H1 (cell line): ENCODE measurements at regions not wholly inside any gene's neighbourhood (a gene's known extent, or its start where the extent isn't known, plus 50 kb on each side); places are given as distances from the start of the nearest gene placed in this dataset.

Experiments used
- CTCF ChIA-PET: fragments of 300-600 bp; sonication (Branson Sonifier 250); formaldehyde crosslinking; loops from one replicate; lab custom pipeline; 2021; ENCODE audit not compliant: partially characterized antibody; lab: Charles Lee
- POLR2A ChIA-PET: fragments of 300-600 bp; sonication (Branson Sonifier 250); formaldehyde crosslinking; loops from one replicate; lab custom pipeline; 2021; ENCODE audit warnings: inconsistent platforms; ENCODE audit not compliant: partially characterized antibody; lab: Charles Lee
- DNase-seq, 2 experiments: peaks; one replicate each; pipeline versions ENCODE4 v3.0.0 to v3.0.0-alpha.2; 2010 to 2022; ENCODE audit warnings: low spot score in 2 of 2, low read depth in 1 of 2, mixed read lengths in 1 of 2
- FAIRE-seq: peaks from 2 replicates; lab custom pipeline; 2011; peaks lifted over from hg19 to GRCh38; lab: Jason Lieb, UNC
- H2AFZ ChIP-seq: 2 replicates; pipeline ENCODE4 v1.8.1; 2012; ENCODE audit warnings: low read length, inconsistent platforms
- H2AK5ac ChIP-seq: 2 replicates; pipeline ENCODE4 v1.6.1; 2013; ENCODE audit warnings: low read depth, low read length
- H2BK120ac ChIP-seq: replicated peaks from 2 replicates; pipeline ENCODE3; 2013; ENCODE audit warnings: low read depth, low read length, inconsistent platforms
- H2BK12ac ChIP-seq: 2 replicates; pipeline ENCODE4 v1.6.1; 2013; ENCODE audit warnings: low read depth, low read length
- H2BK15ac ChIP-seq: 2 replicates; pipeline ENCODE4 v1.6.1; 2013; ENCODE audit warnings: low read length
- H2BK20ac ChIP-seq: 2 replicates; pipeline ENCODE4 v1.6.1; 2013; ENCODE audit warnings: low read length
- H2BK5ac ChIP-seq: 2 replicates; pipeline ENCODE4 v1.6.1; 2013; ENCODE audit warnings: low read depth, low read length
- H3K14ac ChIP-seq: 2 replicates; pipeline ENCODE4 v1.6.1; 2013; ENCODE audit warnings: inconsistent platforms; ENCODE audit not compliant: insufficient read length
- H3K18ac ChIP-seq: 2 replicates; pipeline ENCODE4 v1.6.1; 2013; ENCODE audit warnings: low read length; ENCODE audit errors: extremely low read depth
- H3K23ac ChIP-seq: 2 replicates; pipeline ENCODE4 v1.6.1; 2013; ENCODE audit warnings: inconsistent platforms; ENCODE audit not compliant: insufficient read length
- H3K23me2 ChIP-seq: 2 replicates; pipeline ENCODE4 v1.6.1; 2013; ENCODE audit warnings: low read depth, low read length
- H3K27ac ChIP-seq: 2 replicates; pipeline ENCODE4 v1.6.1; 2011; ENCODE audit warnings: low read depth, low read length, inconsistent platforms
- H3K27me3 ChIP-seq, 4 experiments: replicated peaks in 1 of 4; 1 replicate in 1 of 4; 2 replicates in 3 of 4; pipeline versions ENCODE4 v1.6.1 to v1.8.1; 2011 to 2013; ENCODE audit warnings: low read length in 3 of 4, mild to moderate bottlenecking in 3 of 4, inconsistent platforms in 2 of 4, mixed read lengths in 2 of 4, moderate library complexity in 1 of 4; ENCODE audit not compliant: control insufficient read depth in 3 of 4, insufficient read depth in 3 of 4; ENCODE audit errors: extremely low read depth in 1 of 4
- H3K36me3 ChIP-seq, 4 experiments: 2 replicates each; pipeline versions ENCODE4 v1.6.1 to v1.8.1; 2011 to 2013; ENCODE audit warnings: mild to moderate bottlenecking in 4 of 4, low read length in 3 of 4, moderate library complexity in 2 of 4, control low read depth in 1 of 4, inconsistent platforms in 1 of 4; ENCODE audit not compliant: insufficient read depth in 4 of 4, control insufficient read depth in 2 of 4
- H3K4ac ChIP-seq: replicated peaks from 2 replicates; pipeline ENCODE3; 2013; ENCODE audit warnings: low read length, low read depth, mixed read lengths, inconsistent platforms; ENCODE audit not compliant: insufficient read length
- H3K4me1 ChIP-seq, 4 experiments: replicated peaks in 1 of 4; 1 replicate in 1 of 4; 2 replicates in 3 of 4; pipeline versions ENCODE4 v1.6.1 to v1.8.1; 2011 to 2013; ENCODE audit warnings: low read length in 3 of 4, inconsistent platforms in 2 of 4, mixed read lengths in 1 of 4; ENCODE audit not compliant: insufficient read depth in 4 of 4, control insufficient read depth in 3 of 4
- H3K4me2 ChIP-seq, 2 experiments: 2 replicates each; pipeline versions ENCODE4 v1.6.1 to v1.8.1; 2011 to 2013; ENCODE audit warnings: low read depth in 2 of 2, low read length in 2 of 2, control low read depth in 1 of 2, inconsistent platforms in 1 of 2, mild to moderate bottlenecking in 1 of 2; ENCODE audit not compliant: insufficient read depth in 1 of 2
- H3K4me3 ChIP-seq, 4 experiments: fragments of 200-600, 300-600 bp in 1 of 4; sonication (generic), shearing (Covaris generic), sonication (Bioruptor Twin) in 1 of 4; 2 replicates each; pipeline versions ENCODE4 v1.5.1 to v1.8.1; 2011 to 2016; ENCODE audit warnings: low read length in 4 of 4, low read depth in 3 of 4, control low read depth in 2 of 4, inconsistent platforms in 2 of 4, mild to moderate bottlenecking in 2 of 4, mixed read lengths in 1 of 4, moderate library complexity in 1 of 4; ENCODE audit not compliant: insufficient read depth in 2 of 4; ENCODE audit errors: extremely low read depth in 1 of 4
- H3K56ac ChIP-seq: replicated peaks from 2 replicates; pipeline ENCODE3; 2013; ENCODE audit warnings: low read depth, mild to moderate bottlenecking, mixed read lengths, low read length, inconsistent platforms; ENCODE audit not compliant: insufficient read length
- H3K79me1 ChIP-seq: 2 replicates; pipeline ENCODE4 v1.6.1; 2013; ENCODE audit warnings: low read depth, low read length, control low read depth
- H3K79me2 ChIP-seq, 2 experiments: 2 replicates each; pipeline versions ENCODE4 v1.6.1 to v1.8.1; 2012 to 2013; ENCODE audit warnings: low read length in 2 of 2, mild to moderate bottlenecking in 2 of 2, inconsistent platforms in 1 of 2; ENCODE audit not compliant: insufficient read depth in 2 of 2, control insufficient read depth in 1 of 2
- H3K9ac ChIP-seq, 4 experiments: replicated peaks in 1 of 4; 1 replicate in 1 of 4; 2 replicates in 3 of 4; pipeline versions ENCODE4 v1.6.1 to v1.8.1; 2011 to 2013; ENCODE audit warnings: low read depth in 3 of 4, low read length in 3 of 4, control low read depth in 2 of 4, mild to moderate bottlenecking in 2 of 4, moderate library complexity in 2 of 4, inconsistent platforms in 1 of 4; ENCODE audit errors: extremely low read depth in 1 of 4
- H3K9me3 ChIP-seq, 2 experiments: 2 replicates each; pipeline versions ENCODE4 v1.6.1 to v1.8.1; 2012 to 2013; ENCODE audit warnings: mild to moderate bottlenecking in 2 of 2, moderate library complexity in 2 of 2, control low read depth in 1 of 2, inconsistent platforms in 1 of 2, low read depth in 1 of 2, low read length in 1 of 2, mixed read lengths in 1 of 2; ENCODE audit not compliant: insufficient read depth in 2 of 2
- H4K20me1 ChIP-seq, 2 experiments: replicated peaks in 1 of 2; 2 replicates each; pipeline versions ENCODE3 to v1.8.1; 2011 to 2013; ENCODE audit warnings: inconsistent platforms in 2 of 2, low read length in 2 of 2, mild to moderate bottlenecking in 1 of 2; ENCODE audit not compliant: insufficient read depth in 2 of 2, control insufficient read depth in 1 of 2
- H4K5ac ChIP-seq: 2 replicates; pipeline ENCODE4 v1.6.1; 2013; ENCODE audit warnings: low read length, low read depth, mixed read lengths, inconsistent platforms; ENCODE audit not compliant: insufficient read length
- H4K8ac ChIP-seq: 2 replicates; pipeline ENCODE4 v1.8.0; 2013; ENCODE audit warnings: mild to moderate bottlenecking, moderate library complexity, low read length, inconsistent platforms; ENCODE audit not compliant: insufficient read depth; ENCODE audit errors: extremely low read depth
- H4K91ac ChIP-seq: replicated peaks from 2 replicates; pipeline ENCODE3; 2013; ENCODE audit warnings: low read length, mixed read lengths, inconsistent platforms; ENCODE audit not compliant: insufficient read length
- BACH1 ChIP-seq: IDR thresholded peaks from 2 replicates; pipeline ENCODE4 v1.6.1; 2012; ENCODE audit warnings: low read length, improper control_type of control experiment
- BRCA1 ChIP-seq: IDR thresholded peaks from 2 replicates; pipeline ENCODE4 v1.6.1; 2012; ENCODE audit warnings: low read depth, low read length, improper control_type of control experiment
- CREB1 ChIP-seq: IDR thresholded peaks from 2 replicates; pipeline ENCODE4 v1.6.1; 2012; ENCODE audit warnings: inconsistent platforms
- CTBP2 ChIP-seq: IDR thresholded peaks from 2 replicates; pipeline ENCODE4 v1.7.0; 2011; ENCODE audit warnings: borderline replicate concordance, mild to moderate bottlenecking, moderate library complexity, mixed read lengths, low read length; ENCODE audit not compliant: insufficient read depth, insufficient read length
- KDM4A ChIP-seq: IDR thresholded peaks from one replicate; pipeline ENCODE4 v1.7.1; 2012; ENCODE audit warnings: low read depth, mild to moderate bottlenecking, moderate library complexity, low read length, inconsistent platforms; ENCODE audit not compliant: severe bottlenecking
- RBBP5 ChIP-seq: IDR thresholded peaks from 2 replicates; pipeline ENCODE4 v1.7.1; 2012; ENCODE audit warnings: low read depth, mild to moderate bottlenecking, inconsistent platforms, low read length, moderate library complexity, borderline replicate concordance
- RXRA ChIP-seq: IDR thresholded peaks from 2 replicates; pipeline ENCODE4 v1.6.1; 2011; ENCODE audit warnings: low read depth, mild to moderate bottlenecking, low read length, moderate library complexity; ENCODE audit not compliant: insufficient read depth
- SAP30 ChIP-seq: fragments of 300-600 bp; sonication (generic); IDR thresholded peaks from 2 replicates; pipeline ENCODE4 v1.7.1; 2012; ENCODE audit warnings: low read length, moderate library complexity, mild to moderate bottlenecking, inconsistent platforms; ENCODE audit not compliant: insufficient read depth, insufficient replicate concordance
- TBP ChIP-seq: IDR thresholded peaks from 2 replicates; pipeline ENCODE4 v1.6.1; 2011; ENCODE audit warnings: low read depth, low read length, improper control_type of control experiment
- TCF12 ChIP-seq: IDR thresholded peaks from 2 replicates; pipeline ENCODE4 v1.6.1; 2011; ENCODE audit warnings: low read depth, mild to moderate bottlenecking, low read length
- ZNF274 ChIP-seq: IDR thresholded peaks from 2 replicates; pipeline ENCODE4 v1.7.0; 2012; ENCODE audit warnings: low read length, borderline replicate concordance; ENCODE audit errors: extremely low read depth
- WGBS, 2 experiments: shearing (Covaris generic) in 1 of 2; methylation state at CpG; one replicate each; pipeline versions ENCODE4 v1.1.6 to v1.1.7; 2013 to 2015; ENCODE audit warnings: low lambda C conversion rate in 2 of 2, mixed read lengths in 2 of 2, inconsistent platforms in 1 of 2, low coverage in 1 of 2, missing lambda C conversion rate in 1 of 2; ENCODE audit not compliant: insufficient replicate concordance in 2 of 2, insufficient coverage in 1 of 2, insufficient read length in 1 of 2; ENCODE audit errors: extremely low coverage in 1 of 2, missing lambda C conversion rate in 1 of 2; 5-methylcytosine and 5-hydroxymethylcytosine counted together
- TF ChIP-seq, protein P1 (sequence below): IDR thresholded peaks from 2 replicates; pipeline ENCODE4 v1.6.1; 2012; ENCODE audit warnings: inconsistent platforms

DNA sequence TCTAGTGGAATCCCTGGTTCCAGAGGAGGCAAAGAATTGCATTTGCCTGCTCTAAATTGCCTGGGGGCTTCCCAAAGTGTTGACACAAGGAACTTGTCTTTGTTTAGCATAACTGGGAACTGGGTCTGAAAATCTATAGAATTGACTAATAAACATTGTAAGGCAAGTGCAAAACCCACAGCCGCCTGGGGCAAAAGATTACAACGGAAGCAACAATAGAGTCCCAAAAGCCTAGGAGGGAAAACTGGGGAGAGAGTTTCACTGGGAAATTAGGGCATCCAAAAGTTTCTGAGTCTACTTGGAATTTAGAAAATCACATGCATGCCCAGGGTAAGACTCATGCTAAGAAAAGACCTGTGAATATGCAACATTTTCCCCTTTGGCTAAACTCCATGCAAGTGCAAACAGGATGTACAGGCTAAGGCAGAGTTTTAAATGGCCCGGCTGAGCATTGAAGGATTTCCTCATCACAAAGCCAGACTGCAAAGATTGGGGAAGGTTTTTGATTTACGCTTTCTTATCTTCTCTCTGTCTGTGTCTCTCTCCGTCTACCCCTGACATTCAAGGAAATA lies 725.3 kb upstream of the NCAM2 start:
- peak; percentile 7 for FAIRE-seq
- 88% methylated on average over 5 of the region's 5 CpGs; no CpG with 5 or more reads in 1 of the 2 experiments for WGBS, 2 experiments
- TF ChIP-seq TCF12 = no peak
- no peak for TF ChIP-seq CTBP2
- no peak for TF ChIP-seq SAP30
- TF ChIP-seq ZNF274 = no peak
- TF ChIP-seq BACH1 = no peak
- TF ChIP-seq BRCA1 = no peak
- TF ChIP-seq RBBP5 = no peak
- no peak for TF ChIP-seq CREB1
- TF ChIP-seq TBP = no peak
- no peak for TF ChIP-seq KDM4A
- TF ChIP-seq, protein P1, sequence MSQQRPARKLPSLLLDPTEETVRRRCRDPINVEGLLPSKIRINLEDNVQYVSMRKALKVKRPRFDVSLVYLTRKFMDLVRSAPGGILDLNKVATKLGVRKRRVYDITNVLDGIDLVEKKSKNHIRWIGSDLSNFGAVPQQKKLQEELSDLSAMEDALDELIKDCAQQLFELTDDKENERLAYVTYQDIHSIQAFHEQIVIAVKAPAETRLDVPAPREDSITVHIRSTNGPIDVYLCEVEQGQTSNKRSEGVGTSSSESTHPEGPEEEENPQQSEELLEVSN = no peak
- TF ChIP-seq RXRA = no peak

More for the DNA sequence above, 725.3 kb upstream of the NCAM2 start:
- Histone ChIP-seq H2BK20ac (no peak overlapping the region), H3K4me3 (no peak overlapping the region), H4K5ac (no peak overlapping the region), H3K14ac (no peak overlapping the region), H3K27me3 (no peaks in the 10 kb centered on the region), H3K4me2 (no peak overlapping the region), H3K79me1 (no peaks in the 10 kb centered on the region), H2AFZ (no peak overlapping the region), H3K9ac (no peak overlapping the region), H3K4me1 (peaks cover 0 to 12% (median 3%) of the 10 kb centered on the region in 4 experiments; a peak in 3 of 7 replicates), H3K18ac (no peak overlapping the region; the same call in 1 of the 2 replicates), H3K27ac (no peak overlapping the region), H3K79me2 (no peaks in the 10 kb centered on the region), H3K23ac (no peak overlapping the region), H2BK120ac (no peak overlapping the region), H4K20me1 (no peaks in the 10 kb centered on the region), H2AK5ac (no peak overlapping the region), H3K36me3 (no peaks in the 10 kb centered on the region), H4K8ac (no peak overlapping the region), H2BK5ac (no peak overlapping the region), H2BK15ac (no peak overlapping the region), H2BK12ac (no peak overlapping the region), H4K91ac (no peak overlapping the region), H3K56ac (no peak overlapping the region), H3K9me3 (0 out of 4 replicates have a peak, but pooled peaks cover 0 to 4% of the 10 kb centered on the region in 2 experiments), H3K4ac (no peak overlapping the region), H3K23me2 (no peaks in the 10 kb centered on the region; the same call in 1 of the 2 replicates)
- ChIA-PET POLR2A (no interaction called here), CTCF (no interaction called here)
- no peak for DNase-seq
